Body of pancreas (tissue), 4 donors: ENCODE measurements at regions not wholly inside any gene's neighbourhood (a gene's known extent, or its start where the extent isn't known, plus 50 kb on each side); places are given as distances from the start of the nearest gene placed in this dataset.

Source experiments
- CTCF ChIP-seq, 7 experiments: fragments of 450-650 bp in 4 of 7; fragments of 200-600 bp in 3 of 7; sonication (generic) in 3 of 7; IDR thresholded peaks; one replicate each; pipeline ENCODE4 v1.5.1; 2016 to 2019; ENCODE audit warnings: antibody characterized with exemption in 7 of 7
- POLR2A ChIP-seq, 3 donors: fragments of 450-650 bp; IDR thresholded peaks; one replicate each; pipeline ENCODE4 v1.6.1; 2016; ENCODE audit warnings: antibody characterized with exemption in 3 of 3, mild to moderate bottlenecking in 2 of 3

GRCh38 chr16:17938546-17938945 is 398.0 kb downstream of the NPIPA8 start:
- TF ChIP-seq CTCF (IDR thresholded peaks at IDR 0.05) (no peak), POLR2A (IDR thresholded peaks at IDR 0.05) (no peak)
